ENCODE measurements at regions not wholly inside any gene's neighbourhood (a gene's known extent, or its start where the extent isn't known, plus 50 kb on each side); places are given as distances from the start of the nearest gene placed in this dataset.

DNA sequence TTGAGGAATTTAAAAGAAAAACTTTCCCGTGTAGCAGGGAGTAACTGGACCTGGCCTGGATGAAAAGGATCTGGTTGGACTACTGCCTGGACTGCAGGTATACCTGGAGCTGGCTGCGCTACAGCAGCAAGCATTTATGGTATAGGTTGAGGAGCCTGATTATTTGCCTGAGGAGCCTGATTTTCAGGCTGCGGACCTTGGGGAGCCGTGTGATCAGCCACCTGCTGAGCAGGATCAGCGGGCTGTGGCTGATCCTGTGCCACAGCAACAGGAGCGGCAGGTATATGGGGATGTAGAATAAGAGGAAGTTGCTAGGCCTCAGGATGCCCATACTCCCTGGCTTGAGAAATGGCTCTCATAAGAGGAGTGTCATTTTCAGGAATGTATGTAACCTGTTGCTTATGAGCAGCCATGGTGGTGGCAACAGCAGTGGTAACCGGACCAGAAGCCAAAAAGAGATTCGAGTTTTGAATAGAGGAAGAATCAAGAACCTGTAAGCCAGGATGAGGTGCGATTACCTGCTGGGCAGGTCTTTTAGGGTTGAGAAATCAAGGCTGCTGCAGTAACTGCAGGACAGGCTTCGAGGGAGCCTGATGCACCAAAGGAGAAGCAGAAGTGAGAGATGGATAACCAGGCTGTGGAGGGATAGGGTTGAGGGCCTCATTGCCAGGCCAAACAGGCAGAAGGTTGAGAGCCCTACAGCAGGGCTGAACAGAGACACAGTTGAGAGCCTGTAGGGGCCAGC lies 60.9 kb upstream of the ARL4D start:
- intact Hi-C loops (cut with micrococcal nuclease): no loop called here
- no peaks in the 10 kb centered on the region for H3K36me3 Mint-ChIP-seq (ENCODE audit: low read depth)
- DNase-seq: no peak
- no peak overlapping the region for H3K27ac Mint-ChIP-seq
- TF ChIP-seq, protein P1, sequence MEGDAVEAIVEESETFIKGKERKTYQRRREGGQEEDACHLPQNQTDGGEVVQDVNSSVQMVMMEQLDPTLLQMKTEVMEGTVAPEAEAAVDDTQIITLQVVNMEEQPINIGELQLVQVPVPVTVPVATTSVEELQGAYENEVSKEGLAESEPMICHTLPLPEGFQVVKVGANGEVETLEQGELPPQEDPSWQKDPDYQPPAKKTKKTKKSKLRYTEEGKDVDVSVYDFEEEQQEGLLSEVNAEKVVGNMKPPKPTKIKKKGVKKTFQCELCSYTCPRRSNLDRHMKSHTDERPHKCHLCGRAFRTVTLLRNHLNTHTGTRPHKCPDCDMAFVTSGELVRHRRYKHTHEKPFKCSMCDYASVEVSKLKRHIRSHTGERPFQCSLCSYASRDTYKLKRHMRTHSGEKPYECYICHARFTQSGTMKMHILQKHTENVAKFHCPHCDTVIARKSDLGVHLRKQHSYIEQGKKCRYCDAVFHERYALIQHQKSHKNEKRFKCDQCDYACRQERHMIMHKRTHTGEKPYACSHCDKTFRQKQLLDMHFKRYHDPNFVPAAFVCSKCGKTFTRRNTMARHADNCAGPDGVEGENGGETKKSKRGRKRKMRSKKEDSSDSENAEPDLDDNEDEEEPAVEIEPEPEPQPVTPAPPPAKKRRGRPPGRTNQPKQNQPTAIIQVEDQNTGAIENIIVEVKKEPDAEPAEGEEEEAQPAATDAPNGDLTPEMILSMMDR (IDR thresholded peaks at IDR 0.05): no peak
- peaks cover 40% of the 10 kb centered on the region for H3K4me1 Mint-ChIP-seq (ENCODE audit: low read depth)
- POLR2A ChIA-PET: interaction anchor here (1.6 to 18.9 kb wide), 3 partner anchors 19 to 24 kb away, joined by 4 to 199 read pairs (median 9); no protein-coding TSS in a partner anchor
- H3K9me3 Mint-ChIP-seq: no peaks in the 10 kb centered on the region
- H3K4me3 Mint-ChIP-seq: no peak overlapping the region
- CTCF ChIA-PET: interaction anchor here (1.1 to 2.0 kb wide), 5 partner anchors 9 to 313 kb away, joined by 4 to 9 read pairs (median 5); no protein-coding TSS in a partner anchor
- no peaks in the 10 kb centered on the region for H3K27me3 Mint-ChIP-seq
- no peak for ATAC-seq

DNA sequence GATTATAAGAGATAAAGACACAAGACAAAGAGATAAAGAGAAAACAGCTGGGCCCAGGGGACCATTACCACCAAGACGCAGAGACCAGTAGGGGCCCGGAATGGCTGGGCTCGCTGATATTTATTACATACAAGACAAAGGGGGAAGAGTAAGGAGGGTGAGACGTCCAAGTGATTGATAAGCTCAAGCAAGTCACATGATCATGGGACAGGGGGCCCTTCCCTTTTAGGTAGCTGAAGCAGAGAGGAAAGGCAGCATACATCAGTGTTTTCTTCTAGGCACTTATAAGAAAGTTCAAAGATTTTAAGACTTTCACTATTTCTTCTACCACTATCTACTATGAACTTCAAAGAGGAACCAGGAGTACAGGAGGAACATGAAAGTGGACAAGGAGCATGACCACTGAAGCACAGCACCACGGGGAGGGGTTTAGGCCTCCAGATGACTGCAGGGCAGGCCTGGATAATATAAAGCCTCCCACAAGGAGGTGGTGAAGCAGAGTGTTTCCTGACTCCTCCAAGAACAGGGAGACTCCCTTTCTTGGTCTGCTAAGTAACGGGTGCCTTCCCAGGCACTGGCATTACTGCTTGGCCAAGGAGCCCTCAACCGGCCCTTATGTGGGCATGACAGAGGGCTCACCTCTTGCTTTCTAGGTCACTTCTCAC lies 63.9 kb upstream of the ARL4D start:
- Mint-ChIP-seq H3K27me3 (no peaks in the 10 kb centered on the region), H3K4me3 (no peak overlapping the region), H3K9me3 (no peaks in the 10 kb centered on the region), H3K4me1 (ENCODE audit: low read depth) (peaks cover 17% of the 10 kb centered on the region), H3K36me3 (ENCODE audit: low read depth) (no peaks in the 10 kb centered on the region), H3K27ac (no peak overlapping the region)
- TF ChIP-seq, protein P1 (IDR thresholded peaks at IDR 0.05): no peak
- DNase-seq: no peak
- intact Hi-C loops (cut with micrococcal nuclease): no loop called here
- ChIA-PET CTCF (interaction anchor here (0.7 to 3.0 kb wide), 16 partner anchors 8 to 311 kb away, joined by 3 to 15 read pairs (median 4); no protein-coding TSS in a partner anchor), POLR2A (interaction anchor here (1.0 to 18.9 kb wide), 5 partner anchors 11 to 33 kb away, joined by 3 to 199 read pairs (median 8); no protein-coding TSS in a partner anchor)
- ATAC-seq: no peak

DNA sequence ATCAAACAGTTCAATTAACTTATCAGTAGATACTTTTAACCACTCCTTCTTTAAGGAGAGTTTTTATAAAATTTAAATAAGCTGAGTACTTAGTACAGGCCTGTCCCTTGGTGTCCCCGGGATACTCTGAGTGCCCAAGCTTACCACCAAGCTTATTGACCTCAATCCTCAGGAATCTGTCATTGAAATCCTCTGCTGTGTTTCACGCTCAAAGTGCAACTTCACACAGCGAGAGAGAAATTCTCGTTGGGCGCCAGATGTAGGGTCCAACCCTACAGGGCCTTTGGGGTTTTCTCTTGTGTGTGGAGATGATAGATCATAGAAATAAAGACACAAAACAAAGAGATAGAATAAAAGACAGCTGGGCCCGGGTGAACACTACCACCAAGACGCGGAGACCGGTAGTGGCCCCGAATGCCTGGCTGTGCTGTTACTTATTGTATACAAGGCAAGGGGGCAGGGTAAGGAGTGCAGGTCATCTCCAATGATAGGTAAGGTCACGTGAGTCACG lies 65.3 kb upstream of the ARL4D start:
- ChIA-PET POLR2A (interaction anchor here (1.0 to 18.9 kb wide), 7 partner anchors 8 to 35 kb away, joined by 3 to 199 read pairs (median 6); no protein-coding TSS in a partner anchor), CTCF (interaction anchor here (0.6 to 3.0 kb wide), 12 partner anchors 9 to 574 kb away, joined by 3 to 15 read pairs (median 6); partner anchors contain the start of gene DHX8)
- DNase-seq: no peak
- Mint-ChIP-seq H3K4me1 (ENCODE audit: low read depth) (peaks cover 13% of the 10 kb centered on the region), H3K9me3 (no peaks in the 10 kb centered on the region), H3K27me3 (peaks cover 8% of the 10 kb centered on the region), H3K36me3 (ENCODE audit: low read depth) (no peaks in the 10 kb centered on the region), H3K4me3 (no peak overlapping the region), H3K27ac (no peak overlapping the region)
- TF ChIP-seq, protein P1 (IDR thresholded peaks at IDR 0.05): no peak
- intact Hi-C loops (cut with micrococcal nuclease): no loop called here
- ATAC-seq: no peak

DNA sequence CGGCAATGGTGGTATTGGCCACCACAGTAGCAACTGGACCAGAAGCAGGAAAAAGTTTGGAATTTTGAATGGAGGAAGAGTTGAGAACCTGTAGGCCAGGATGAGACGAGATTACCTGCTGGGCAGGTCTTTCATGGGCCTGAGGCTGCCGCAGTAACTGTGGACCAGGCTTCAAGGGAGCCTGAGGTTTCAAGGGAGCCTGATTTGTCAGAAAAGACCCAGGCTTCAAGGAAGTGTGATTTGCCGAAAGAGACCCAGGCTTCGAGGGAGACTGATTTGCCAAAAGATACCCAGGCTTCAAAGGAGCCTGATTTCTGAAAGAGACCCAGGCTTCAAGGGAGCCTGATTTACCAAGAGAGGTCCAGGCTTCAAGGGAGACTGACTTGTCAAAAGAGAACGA lies 66.6 kb upstream of the ARL4D start:
- Mint-ChIP-seq H3K27me3 (peaks cover 16% of the 10 kb centered on the region), H3K4me3 (no peak overlapping the region), H3K36me3 (ENCODE audit: low read depth) (no peaks in the 10 kb centered on the region), H3K27ac (no peak overlapping the region), H3K9me3 (no peaks in the 10 kb centered on the region), H3K4me1 (ENCODE audit: low read depth) (peaks cover 12% of the 10 kb centered on the region)
- TF ChIP-seq, protein P1 (IDR thresholded peaks at IDR 0.05): no peak
- POLR2A ChIA-PET: interaction anchor here (0.8 to 18.9 kb wide), 4 partner anchors 9 to 35 kb away, joined by 3 to 199 read pairs (median 4); no protein-coding TSS in a partner anchor
- intact Hi-C loops (cut with micrococcal nuclease): no loop called here
- CTCF ChIA-PET: interaction anchor here (1.5 kb wide), 1 partner anchor 152 kb away, joined by 4 read pairs; the partner anchor contains the start of gene DHX8
- no peak for ATAC-seq
- no peak for DNase-seq
